Anterior cingulate cortex (tissue), 58 donors: ENCODE measurements at regions not wholly inside any gene's neighbourhood (a gene's known extent, or its start where the extent isn't known, plus 50 kb on each side); places are given as distances from the start of the nearest gene placed in this dataset.

Experiments
- DNase-seq, 58 donors: peaks; one replicate each; lab custom pipeline; 2025; lab: John Stamatoyannopoulos, UW

DNA sequence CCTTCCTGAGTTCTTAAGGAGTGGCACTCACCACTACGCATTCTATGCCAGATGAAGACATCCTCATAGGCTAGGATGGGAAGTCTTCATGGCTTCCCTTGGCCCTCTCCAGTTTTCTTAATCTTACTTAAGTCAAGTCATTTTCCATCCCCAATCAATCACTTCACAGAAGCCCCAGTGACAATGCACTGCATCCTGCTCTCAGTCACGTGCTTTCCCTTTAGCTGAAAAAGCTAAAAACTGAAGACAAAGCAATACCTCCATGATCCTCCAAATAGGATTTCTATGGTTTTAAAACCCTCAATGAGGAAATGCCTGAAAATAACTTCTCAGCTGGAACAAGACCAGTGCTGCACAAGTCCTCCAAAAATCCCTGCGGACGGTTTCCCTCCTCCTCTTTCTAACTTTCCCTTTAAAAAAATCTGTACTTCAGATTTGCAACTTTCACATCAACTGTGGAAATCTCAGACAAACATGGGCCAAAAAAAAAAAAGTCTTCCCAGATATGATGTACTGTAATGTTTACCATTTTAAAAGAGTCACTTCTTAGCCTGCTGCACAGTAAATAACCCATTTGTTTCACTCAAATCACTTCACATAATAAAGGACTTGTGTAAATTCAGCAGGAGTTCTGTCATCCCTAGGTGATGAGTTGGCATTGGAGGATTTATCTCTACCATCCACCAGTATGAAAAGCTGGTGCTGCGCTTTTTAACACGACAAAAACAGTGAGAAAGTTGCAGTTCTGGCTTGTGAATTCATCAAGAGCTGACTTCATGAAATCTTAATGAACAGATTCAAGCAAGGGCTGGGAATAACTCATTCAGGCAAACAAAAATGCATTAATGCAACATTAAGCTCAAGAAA, 590.0 kb upstream of the NOX3 start:
- DNase-seq: no peak

DNA sequence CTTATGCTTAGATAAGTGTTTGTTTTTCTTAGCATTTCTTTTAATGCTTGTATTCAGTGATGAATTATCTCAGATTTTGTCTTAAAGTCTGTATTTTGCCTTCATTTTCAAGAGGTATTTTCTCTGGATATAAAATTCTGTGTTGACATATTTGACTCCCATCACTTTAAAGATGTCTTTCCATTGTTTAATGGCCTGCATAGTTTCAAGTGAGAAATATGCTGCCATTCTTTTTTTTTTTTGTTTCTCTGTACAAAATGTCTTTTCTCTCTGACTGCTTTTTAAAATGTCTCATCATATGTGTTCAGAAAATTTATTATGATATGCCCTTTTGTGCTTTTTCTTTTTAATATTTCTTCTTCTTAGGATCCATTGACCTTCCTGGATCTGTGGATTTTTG, 578.0 kb upstream of the NOX3 start:
- no peak for DNase-seq

DNA sequence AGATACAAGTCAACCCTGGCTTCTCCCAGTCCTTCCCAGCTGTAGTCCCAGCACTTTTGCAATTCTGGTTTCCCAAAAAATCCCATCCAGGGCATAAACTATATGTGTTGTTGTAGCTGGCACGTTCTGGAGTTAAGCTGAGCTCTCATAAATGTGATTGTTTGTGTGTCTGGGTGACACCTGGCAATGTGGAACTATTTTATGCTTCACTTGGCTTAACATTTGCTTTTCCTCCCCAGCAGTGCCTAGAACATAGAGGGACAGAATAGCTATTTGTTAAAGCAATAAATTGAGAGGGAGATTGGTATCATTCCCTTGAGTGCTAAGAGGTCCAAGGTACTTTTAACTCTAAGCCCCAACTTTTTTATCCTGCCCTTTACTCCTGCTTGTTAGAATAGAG, 575.9 kb upstream of the NOX3 start:
- no peak for DNase-seq

DNA sequence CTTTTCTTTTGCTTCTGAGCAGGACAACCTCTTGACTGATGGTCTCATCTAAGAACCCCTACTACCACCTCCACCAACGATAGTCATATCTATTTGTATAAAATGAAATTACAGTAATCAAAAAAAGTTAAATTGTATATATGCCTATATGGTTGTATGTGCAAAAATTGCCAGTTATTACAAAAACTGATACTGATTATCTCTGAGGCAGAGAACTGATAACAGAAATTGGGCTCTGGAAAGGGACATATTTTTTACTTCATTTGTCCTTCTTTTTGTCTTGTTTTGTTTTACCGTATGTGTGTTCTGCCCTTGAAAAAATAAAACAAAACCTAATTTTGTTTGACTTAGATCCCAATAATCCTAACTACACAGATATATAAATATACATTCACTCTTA, 574.4 kb upstream of the NOX3 start:
- no peak for DNase-seq

DNA sequence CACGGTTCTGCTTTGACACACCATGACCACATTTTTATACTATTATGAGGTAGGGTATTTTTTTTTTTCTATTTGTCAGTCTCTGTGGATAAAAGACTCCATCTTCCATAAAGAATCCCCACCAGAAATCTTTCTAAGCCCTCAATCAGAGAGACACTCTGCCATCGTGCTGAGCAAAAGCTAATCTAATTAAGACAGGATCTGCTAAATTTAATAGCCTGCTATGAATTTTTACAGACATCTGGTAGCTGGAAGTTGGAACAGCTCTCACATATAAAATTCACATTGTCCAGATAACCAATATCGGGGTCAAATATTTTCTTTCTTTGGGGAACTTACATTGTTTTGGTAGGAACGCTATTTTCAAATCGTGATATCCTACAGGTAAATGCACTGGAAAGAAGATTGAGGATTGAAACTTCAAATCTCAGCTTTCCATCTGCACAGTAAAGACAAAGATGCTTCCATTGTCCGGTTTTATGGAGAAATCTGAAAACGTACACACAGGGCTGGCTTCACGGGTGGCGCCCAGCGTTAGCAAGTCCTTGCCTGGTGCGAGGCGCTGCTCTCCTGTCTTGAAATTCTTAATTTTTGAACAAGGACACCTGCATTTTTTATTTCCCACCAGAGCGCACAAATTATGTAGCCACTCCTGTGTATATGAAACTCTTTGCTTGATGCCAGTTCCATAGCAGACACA, 573.8 kb upstream of the NOX3 start:
- DNase-seq: no peak

DNA sequence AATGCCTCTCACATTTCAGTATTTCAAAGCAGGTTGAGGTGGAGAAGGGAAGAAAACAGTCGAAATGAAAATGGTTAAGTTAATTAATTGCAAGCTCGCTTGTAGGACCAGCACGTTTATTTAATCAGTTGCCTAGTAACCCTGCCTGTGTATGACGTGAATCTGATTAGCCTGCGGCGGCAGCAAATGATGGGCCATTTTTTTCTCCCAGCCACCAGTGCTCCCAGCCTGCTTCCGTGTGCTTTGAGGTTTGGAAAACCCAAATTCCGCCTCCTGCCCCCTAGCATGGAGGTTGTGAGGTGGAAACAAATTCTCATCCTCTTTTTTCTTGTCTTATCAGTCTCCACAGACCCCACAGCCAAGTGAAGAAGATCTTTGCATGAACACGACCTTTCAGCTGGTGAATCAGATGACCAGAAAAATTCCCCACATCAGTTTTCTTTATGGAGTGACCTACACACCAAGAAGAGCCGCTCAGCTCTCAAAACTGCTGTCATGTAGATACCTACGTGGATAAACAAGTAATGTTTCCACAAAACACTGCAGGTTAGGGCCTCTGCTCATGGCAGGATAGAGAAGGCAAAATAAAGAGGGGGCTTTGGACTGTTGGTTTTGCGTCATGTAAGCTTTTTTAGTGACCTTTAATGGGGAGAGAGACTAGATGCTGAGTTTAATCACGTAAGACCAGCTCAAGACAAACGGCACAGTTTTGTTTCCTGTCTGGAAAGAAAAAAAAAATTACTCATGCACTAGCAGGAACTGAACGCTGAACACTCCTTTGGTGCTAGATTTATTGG, 572.9 kb upstream of the NOX3 start:
- no peak for DNase-seq

DNA sequence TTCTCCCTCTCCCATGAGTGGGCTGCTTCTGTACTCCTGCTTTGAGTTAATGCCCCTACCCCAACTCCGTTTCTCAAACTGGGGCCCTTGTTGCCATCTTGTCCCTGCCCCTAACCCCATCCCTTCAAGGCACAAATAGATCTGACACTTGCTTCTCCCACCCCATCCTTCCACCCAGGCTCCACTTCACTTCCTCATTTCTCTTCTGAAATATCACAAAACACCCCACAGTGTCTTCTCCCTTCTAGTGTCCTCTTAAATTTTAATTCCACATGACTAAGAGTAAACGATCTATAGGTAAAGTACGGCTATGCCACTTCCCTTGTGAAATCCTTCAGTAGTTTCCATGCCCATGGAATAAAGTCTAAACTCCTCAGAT, 571.6 kb upstream of the NOX3 start:
- DNase-seq: no peak

DNA sequence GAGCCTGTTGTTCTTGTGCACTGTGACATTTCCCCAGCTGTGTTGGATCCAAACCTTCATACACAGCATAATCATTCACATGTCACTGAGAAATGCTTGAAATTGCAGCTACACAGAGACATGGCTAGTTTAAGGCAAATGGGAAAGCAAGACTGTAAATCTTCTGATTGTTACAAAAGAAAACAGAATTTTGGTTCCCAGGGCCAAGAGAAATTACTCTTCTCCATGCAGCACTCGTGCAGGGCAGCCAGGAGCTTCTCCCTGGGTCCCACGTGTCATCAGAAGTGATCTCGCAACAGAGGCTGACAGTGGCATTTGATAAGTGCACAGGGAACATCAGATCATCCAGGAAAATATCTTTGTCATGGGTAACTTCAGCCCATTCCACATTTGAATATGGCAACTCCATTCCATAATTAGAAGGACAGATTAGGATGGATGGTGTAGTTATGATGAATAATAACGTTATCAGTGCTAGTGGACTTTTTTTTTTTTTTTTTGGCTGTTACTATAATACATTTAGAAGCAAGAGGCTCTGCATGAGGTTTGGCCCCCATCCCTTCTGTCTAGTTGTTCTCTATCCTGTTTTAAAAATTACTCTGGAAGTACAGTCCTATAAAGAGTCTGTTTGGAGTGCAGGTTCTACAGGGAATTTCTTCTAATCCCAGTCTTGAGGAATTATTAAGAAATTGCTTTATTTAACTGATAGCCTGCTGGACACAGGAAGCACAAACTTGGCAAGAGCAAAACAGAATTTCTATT, 571.0 kb upstream of the NOX3 start:
- DNase-seq: no peak

DNA sequence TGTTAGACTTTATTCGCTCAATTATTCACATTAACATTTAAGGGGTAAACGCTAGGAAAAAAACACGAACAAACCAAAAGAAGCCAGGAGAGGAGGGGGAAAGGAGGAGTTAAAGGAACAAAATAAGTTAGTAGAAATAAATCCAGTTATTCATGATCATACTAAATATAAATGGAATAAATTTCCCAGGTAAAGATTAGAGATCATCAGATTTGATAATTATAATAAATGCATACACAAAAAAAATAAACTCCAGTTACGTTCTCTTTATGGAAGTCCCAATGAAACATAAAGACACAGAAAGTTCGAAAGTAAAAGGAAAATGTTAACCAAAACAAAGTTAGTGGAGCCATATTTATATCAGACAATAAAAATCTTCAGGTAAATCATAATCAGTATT, 568.7 kb upstream of the NOX3 start:
- no peak for DNase-seq

DNA sequence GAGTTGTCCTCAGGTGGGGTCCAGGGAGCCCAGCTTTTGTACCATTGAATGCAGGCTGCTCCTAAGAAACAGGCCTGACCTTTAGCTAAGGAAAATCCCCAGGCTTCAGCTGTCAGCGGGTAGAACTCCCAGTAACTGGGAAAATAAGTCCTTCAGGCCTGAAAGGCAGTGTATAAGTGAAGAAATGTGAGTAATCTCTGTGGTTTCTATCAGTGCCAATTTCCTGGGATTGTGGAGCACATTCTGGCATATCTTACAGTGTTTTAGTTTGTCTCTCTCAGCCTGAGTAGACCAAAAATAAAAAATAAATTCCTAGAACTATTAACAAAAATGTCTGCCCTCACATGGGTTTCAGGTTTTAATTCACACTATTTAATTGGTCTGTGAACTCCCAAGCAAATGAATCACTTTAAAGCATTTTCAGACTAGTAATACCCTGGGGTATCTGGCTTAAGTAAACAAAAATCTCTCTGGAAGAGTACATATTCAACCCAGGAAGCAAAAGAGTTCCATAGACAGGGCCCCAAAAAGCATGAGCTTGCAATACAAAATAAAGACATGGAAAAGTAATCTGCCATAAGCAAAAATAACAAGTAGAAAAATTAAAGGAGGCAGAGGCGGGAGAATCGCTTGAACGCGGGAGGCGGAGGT, 566.2 kb upstream of the NOX3 start:
- DNase-seq: no peak

DNA sequence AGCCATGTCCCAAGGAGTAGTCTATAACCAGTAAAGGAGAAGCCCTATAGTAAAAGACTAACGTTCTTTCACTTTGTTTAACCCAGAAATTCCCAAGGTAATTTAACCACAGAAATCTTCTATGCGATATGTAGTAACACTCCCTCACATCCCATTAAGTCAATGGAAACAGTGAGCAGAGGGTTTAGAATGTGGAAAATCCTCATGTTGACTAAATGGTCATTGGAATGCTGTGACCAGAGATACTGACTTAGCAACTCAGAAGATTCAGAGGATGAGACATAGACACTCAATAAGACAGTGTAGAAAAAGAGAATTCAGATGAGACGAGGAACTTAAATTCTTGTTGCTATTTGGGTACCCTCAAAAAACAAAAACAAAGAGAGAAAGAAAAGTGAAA, 562.2 kb upstream of the NOX3 start:
- DNase-seq: no peak

DNA sequence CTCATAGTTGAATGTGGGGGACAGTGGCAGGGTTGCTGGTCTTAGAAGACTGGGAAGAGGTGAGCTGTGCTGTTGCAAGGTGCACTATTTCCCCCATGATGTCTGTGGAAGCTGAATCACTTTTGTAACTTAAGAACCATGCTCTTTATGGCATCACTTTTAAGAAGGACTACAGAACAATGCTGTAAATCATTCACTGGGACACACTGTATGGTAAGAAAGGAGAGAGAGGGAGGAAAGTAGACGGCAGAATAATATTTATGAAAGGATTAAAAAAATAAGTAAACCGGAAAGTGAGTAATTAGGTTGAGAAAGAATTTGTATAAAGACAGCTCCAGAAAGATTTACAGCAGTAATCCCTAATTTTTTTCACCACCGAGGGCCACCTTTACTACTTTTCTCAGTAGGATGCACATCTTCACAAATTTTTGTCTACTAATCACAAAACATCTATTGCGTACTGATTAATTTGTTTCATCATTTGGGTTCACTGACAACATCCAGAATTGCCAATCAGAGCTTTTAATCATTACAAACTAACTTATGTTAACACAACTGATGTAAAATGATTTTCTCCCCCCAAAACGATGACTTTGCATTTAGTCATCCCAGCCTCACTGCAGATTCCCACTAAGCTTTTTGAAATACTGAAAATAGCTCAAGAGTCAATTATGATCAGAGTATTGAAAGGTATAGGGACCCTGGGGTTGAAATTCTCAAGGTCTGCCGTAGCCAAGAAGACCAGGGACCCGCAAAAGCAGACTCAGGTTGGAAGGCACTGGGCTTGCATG, 560.7 kb upstream of the NOX3 start:
- no peak for DNase-seq

DNA sequence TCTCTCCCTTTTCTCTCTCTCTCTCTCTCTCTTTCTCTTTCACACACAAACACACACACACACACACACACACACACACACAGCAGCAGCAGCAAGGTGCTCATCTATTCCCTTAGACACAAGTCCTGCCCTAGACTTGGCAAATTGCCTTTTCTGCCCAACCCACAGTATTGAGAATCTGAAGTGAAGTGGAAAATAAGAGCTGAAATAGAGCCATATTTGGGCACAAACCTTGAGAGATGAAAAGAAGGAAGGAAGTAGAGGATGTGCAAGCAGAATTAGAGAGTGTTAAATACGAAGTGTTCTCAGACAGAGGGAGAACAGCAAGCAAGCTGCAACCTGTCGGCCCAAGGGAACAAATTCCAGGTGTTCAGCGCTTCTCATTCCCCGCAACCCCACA, 557.5 kb upstream of the NOX3 start:
- no peak for DNase-seq

DNA sequence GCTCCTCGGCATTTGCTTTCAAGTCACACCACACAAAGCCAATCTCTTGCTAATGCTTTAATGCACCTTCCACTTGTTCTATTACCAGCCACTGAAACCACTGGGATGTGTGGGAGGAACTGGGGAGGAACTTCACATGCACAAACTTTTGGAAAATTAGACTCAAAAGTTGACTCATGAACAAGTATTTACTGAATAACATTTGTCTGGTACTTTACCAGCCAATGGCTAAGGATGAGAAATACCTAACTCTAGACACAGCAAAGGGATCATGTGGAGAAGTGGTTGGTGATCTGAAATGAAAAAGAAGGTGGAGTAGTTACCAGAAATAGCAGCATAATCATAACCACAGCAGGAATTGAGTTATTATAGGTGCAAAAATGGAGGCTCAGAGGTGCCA, 554.0 kb upstream of the NOX3 start:
- DNase-seq: no peak

DNA sequence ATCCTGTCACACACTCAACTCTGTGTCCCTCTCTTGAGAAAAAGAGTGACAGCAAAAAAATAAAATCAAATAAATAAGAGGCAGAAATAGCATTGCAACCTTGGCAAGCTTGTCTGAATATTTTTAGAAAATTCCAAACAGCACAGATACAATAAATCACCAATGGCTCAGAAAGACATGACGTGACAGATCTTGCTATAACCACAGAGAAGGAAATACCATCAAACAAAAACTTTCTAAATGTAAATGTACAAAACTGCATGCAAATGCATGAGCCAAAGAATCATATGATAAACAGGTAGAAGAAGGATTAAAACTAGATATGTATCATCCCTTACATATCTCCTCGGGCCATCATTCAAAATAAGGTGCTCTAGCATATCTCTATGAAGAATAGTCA, 549.2 kb upstream of the NOX3 start:
- DNase-seq: no peak

DNA sequence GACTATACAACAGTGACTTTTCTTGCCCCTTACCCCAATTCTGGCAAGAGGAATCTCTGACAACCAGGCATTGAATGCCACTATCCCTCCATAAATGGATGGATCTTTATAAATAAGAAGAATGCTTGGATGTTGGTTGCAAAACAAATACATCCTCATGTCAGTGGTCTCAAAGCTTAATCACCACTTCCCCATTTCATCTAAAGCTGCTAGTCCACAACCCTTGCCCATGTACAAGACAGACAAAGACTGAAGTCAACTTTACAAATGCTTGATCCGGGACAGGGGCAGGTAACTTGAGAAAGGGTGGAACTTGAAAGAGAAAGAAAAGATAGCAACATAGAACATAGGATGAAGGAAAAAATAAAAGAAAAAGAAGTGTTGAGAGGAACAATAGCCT, 540.5 kb upstream of the NOX3 start:
- DNase-seq: no peak

DNA sequence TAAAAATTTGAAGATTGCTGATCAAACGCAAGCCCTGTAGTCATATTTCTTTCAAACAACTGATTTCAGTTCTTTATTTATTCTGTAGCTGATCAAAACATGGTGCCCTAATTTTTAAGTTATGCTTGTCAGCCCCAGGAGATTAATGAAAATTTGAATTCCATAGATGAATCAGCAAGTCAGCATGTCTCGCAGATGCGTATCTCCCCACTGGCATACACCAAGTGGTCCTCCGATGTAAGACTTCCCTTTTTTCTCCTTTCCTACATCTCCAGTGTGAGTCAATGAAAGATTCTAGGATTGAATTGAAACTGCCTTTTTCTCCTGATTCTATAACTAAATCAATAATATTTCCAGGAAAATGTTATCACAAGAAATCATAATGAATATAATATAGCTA, 539.6 kb upstream of the NOX3 start:
- DNase-seq: no peak

DNA sequence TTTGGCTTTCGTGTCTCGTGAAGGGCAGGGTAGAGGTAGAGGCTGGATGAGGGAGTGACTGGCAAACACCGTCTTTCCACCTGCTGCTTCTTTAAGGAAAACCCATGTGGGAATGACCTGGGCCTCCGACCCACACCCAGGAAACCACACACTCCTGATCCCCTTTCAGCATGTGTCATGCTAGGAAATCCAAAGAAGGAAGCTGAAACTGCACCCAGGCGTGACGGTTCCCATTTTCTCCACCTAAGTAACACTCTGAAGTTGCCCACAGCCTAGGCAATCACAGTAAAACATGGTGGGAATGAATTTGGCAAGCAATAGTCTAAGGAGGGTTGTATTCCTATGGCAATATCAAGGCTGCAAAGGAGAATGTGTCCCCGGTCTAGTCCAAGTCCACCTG, 538.4 kb upstream of the NOX3 start:
- no peak for DNase-seq

DNA sequence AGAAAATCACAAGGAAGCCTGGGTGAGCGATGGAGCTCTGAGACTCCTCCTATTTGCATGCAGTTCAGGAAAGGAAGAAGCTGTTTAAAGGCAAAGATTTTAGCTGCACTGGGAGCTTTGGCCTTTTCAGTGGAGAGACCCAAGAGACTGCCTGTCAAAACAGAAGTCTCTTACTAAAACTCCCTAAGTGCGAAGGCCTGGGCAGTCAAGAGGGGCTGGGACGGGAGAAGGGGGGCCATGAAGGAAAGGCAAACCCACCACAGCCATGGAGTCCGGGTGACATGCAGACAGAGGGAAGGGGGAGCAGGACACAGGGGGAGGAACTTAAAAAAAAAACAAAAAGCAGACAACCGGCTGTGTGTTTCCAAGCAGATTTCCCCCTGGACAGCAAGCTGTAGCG, 537.6 kb upstream of the NOX3 start:
- DNase-seq: no peak
